IPS-NIHi11 (cell line): ENCODE measurements at regions not wholly inside any gene's neighbourhood (a gene's known extent, or its start where the extent isn't known, plus 50 kb on each side); places are given as distances from the start of the nearest gene placed in this dataset.
"Not testable (repeated sequence)": the region's sequence is repeated elsewhere in the genome, so short reads cannot be mapped to it uniquely, and the experiment has no call there.

ENCODE experiments used
- DNase-seq: peaks from one replicate; pipeline ENCODE4 v3.0.0; 2012; ENCODE audit warnings: mixed read lengths, low spot score

- no peak for DNase-seq
These were observed 101.2 kb downstream of the NFKBIZ start for GRCh38 chr3:101950510-101950909.

- DNase-seq, result peak; percentile 20
These were observed 101.8 kb downstream of the NFKBIZ start for GRCh38 chr3:101950985-101951733.

- DNase-seq, result no peak
These were observed 105.0 kb downstream of the NFKBIZ start for GRCh38 chr3:101954361-101954760.

GRCh38 chr3:101954936-101955335 is 105.6 kb downstream of the NFKBIZ start:
- no peak for DNase-seq

DNA sequence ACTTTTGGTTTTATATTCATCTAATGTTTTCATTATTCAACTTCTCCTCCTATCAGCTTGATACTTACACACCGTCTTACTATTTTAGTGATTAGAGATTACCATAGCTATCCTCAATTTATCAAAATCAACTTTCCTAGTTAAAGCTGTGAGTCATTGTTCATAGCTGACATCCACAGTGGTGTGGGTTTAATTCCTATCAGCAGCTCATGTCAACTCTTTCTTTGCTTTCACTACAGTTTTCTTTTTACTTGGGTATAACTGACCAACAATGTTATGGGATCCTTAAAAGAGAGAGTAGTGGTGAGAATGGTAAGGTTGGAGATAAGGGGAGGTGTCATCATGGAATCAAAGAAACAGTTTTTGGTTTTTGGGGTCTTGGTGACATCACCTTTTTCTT is 112.7 kb downstream of the NFKBIZ start:
- DNase-seq, result no peak

- no peak for DNase-seq
These were observed 114.6 kb downstream of the NFKBIZ start for GRCh38 chr3:101963902-101964362.

GRCh38 chr3:101964861-101965260 is 115.5 kb downstream of the NFKBIZ start:
- no peak for DNase-seq

DNA sequence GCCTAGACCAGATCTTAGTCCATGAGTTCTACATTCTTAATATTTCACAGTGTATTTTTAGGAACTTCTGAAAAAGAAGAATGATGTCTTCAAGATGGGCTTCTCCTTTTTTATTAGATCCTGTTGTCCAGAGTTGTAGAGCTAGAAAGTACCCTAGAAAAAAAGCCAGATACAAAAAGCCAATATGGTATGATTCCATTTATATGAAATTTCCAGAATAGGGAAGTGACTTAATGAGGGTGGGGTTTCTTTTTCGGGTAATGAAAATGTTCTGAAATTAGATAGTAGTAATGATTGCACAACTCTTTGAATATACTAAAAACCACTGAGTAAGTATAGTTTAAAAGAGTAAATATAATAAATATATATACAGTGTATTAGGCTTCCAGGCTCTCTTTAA is 116.9 kb downstream of the NFKBIZ start:
- no peak for DNase-seq

- DNase-seq, result no peak
These were observed 120.9 kb downstream of the NFKBIZ start for GRCh38 chr3:101970212-101970611.

DNA sequence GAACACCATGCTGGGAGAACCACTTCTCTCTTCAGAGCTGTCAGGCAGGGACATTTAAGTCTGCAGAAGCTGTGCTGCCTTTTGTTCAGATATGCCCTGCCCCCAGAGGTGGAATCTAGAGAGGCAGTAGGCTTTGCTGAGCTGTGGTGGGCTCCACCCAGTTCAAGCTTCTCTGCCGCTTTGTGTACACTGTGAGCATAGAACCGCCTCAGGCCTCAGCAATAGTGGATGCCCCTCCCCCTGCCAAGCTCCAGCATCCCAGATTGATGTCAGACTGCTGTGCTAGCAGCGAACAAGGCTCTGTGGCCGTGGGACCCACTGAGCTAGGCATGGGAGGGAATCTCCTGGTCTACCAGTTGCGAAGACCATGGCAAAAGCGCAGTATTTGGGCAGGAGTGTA is 121.6 kb downstream of the NFKBIZ start:
- no peak for DNase-seq

GRCh38 chr3:101972430-101973162 is 123.3 kb downstream of the NFKBIZ start:
- DNase-seq, result no peak

DNA sequence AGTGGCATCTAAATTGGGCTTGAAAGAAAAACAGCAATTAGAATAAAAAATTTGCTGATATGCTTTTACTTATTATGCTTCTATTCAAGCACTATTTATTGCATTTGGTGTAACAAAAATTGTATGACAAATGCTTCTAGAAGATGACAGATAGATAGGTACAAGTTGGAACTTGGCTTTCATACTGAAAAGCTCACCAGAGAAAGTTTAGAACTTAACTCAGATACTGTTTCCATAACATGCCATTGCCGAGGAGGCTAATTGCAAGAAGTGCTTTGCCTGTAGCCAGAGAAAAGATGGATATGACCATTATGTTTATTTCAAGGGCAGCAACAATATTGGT is 123.8 kb downstream of the NFKBIZ start:
- no peak for DNase-seq

GRCh38 chr3:101975415-101975814 is 126.1 kb downstream of the NFKBIZ start:
- DNase-seq, result not testable (repeated sequence)

GRCh38 chr3:101976473-101976872 is 127.2 kb downstream of the NFKBIZ start:
- DNase-seq, result no peak

DNA sequence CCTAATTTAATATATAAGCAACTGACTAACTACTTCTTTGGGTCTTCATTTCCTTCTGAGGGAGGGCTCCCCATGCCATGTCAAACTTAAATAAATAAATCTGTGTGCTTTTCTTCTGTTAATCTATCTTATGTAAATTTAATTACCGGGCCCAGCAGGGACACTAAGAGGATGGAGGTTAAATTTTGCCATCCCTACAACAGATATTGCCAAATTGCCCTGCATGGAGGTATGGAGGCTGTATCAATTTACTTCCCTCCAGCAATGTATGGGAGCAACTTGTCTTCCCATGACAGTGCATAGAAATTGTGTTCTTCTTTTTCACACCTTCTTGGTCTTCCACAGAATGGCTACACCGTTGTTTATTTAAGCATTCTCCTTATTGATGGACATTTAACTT is 129.0 kb downstream of the NFKBIZ start:
- no peak for DNase-seq

- no peak for DNase-seq
These were observed 129.7 kb downstream of the NFKBIZ start for GRCh38 chr3:101979033-101979432.

GRCh38 chr3:101984356-101984755 is 135.0 kb downstream of the NFKBIZ start:
- DNase-seq, result no peak

- no peak for DNase-seq
These were observed 139.3 kb downstream of the NFKBIZ start for GRCh38 chr3:101988596-101988995.

- DNase-seq, result no peak
These were observed 140.4 kb downstream of the NFKBIZ start for GRCh38 chr3:101989578-101990200.

DNA sequence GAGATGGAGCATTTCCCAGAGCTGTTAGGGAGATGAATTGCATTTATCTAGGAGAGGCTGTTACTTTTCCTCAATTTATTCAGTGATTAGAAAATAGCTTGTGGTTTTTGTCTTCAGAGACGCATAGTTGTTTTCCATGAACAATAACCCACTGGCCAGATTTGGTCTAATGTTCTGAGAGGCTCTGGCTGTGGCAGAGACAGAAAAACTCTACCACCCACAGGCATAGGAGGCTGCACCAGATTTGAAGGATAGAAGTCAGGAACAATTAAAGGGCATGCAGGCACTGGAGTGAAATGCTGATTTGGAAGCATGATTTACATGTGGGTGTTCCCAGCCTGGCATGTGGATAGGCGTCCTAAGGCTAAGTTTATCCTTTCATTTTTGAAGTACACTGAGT is 143.5 kb downstream of the NFKBIZ start:
- no peak for DNase-seq

- no peak for DNase-seq
These were observed 145.1 kb downstream of the NFKBIZ start for GRCh38 chr3:101994386-101994785.

GRCh38 chr3:101995371-101996046 is 146.2 kb downstream of the NFKBIZ start:
- DNase-seq, result no peak

- DNase-seq, result no peak
These were observed 147.5 kb downstream of the NFKBIZ start for GRCh38 chr3:101996832-101997231.
